HCT116 (cell line): ENCODE measurements at regions not wholly inside any gene's neighbourhood (a gene's known extent, or its start where the extent isn't known, plus 50 kb on each side); places are given as distances from the start of the nearest gene placed in this dataset.

Experiments used
- ATF3 ChIP-seq: IDR thresholded peaks from 2 replicates; pipeline ENCODE4 v1.6.1; 2012
- CEBPB ChIP-seq: IDR thresholded peaks from 2 replicates; pipeline ENCODE4 v1.6.1; 2012; ENCODE audit warnings: low read depth
- CTCF ChIP-seq, 3 experiments: fragments of 200-600 bp in 1 of 3; sonication (generic) in 1 of 3; IDR thresholded peaks in 2 of 3; conservative IDR thresholded peaks in 1 of 3; 2 replicates each; pipeline ENCODE4 v1.5.1; 2012 to 2017; ENCODE audit warnings: low read depth in 2 of 3, low read length in 2 of 3, antibody characterized with exemption in 1 of 3, borderline replicate concordance in 1 of 3, control low read depth in 1 of 3, mild to moderate bottlenecking in 1 of 3, mixed read lengths in 1 of 3, mixed run types in 1 of 3, moderate library complexity in 1 of 3; ENCODE audit not compliant: insufficient read depth in 1 of 3
- ELF1 ChIP-seq: IDR thresholded peaks from 2 replicates; pipeline ENCODE4 v1.6.1; 2012; ENCODE audit warnings: low read depth, borderline replicate concordance
- EZH2 ChIP-seq: fragments of 200-600 bp; sonication (generic); IDR thresholded peaks from 2 replicates; pipeline ENCODE4 v1.6.1; 2017; ENCODE audit warnings: antibody characterized with exemption, mixed run types
- POLR2A ChIP-seq: IDR thresholded peaks from 2 replicates; pipeline ENCODE4 v1.7.0; 2011; ENCODE audit warnings: borderline replicate concordance; ENCODE audit not compliant: insufficient read depth, insufficient read length; ENCODE audit errors: extremely low read depth
- POLR2AphosphoS5 ChIP-seq: IDR thresholded peaks from 2 replicates; pipeline ENCODE4 v1.6.1; 2011; ENCODE audit warnings: mild to moderate bottlenecking, low read depth, low read length, moderate library complexity
- TCF7L2 ChIP-seq: IDR thresholded peaks from 2 replicates; pipeline ENCODE4 v1.7.0; 2011; ENCODE audit warnings: borderline replicate concordance, inconsistent platforms; ENCODE audit not compliant: insufficient read depth, insufficient read length; ENCODE audit errors: extremely low read depth
- ZBTB33 ChIP-seq: IDR thresholded peaks from 2 replicates; pipeline ENCODE4 v1.6.1; 2011; ENCODE audit warnings: mild to moderate bottlenecking, low read length, moderate library complexity; ENCODE audit not compliant: insufficient replicate concordance; ENCODE audit errors: extremely low read depth

- TF ChIP-seq POLR2AphosphoS5 (no peak), EZH2 (no peak), POLR2A (no peak), ATF3 (no peak), ELF1 (no peak), CEBPB (no peak), CTCF (IDR thresholded peaks at IDR 0.05 in 2 of 3, conservative IDR thresholded peaks at IDR 0.05 in 1 of 3; ENCODE audit: borderline replicate concordance in 1 of 3, insufficient read depth in 1 of 3, low read depth in 2 of 3, low read length in 2 of 3) (no peak), TCF7L2 (no peak), ZBTB33 (no peak)
Measured at GRCh38 chr15:48038221-48038620, 82.6 kb upstream of the SLC24A5 start.
